Small intestine (tissue), 7 donors: ENCODE measurements at regions not wholly inside any gene's neighbourhood (a gene's known extent, or its start where the extent isn't known, plus 50 kb on each side); places are given as distances from the start of the nearest gene placed in this dataset.

Experiments
- DNase-seq, 2 donors: peaks; one replicate each; pipeline versions ENCODE4 v3.0.0 to v3.0.0-alpha.2; 2013
- FAIRE-seq: peaks from 2 replicates; lab custom pipeline; 2012; peaks lifted over from hg19 to GRCh38; lab: Jason Lieb, UNC
- H3K27ac ChIP-seq, 3 donors: one replicate each; pipeline ENCODE4 v1.5.1; 2013; ENCODE audit warnings: low read length in 2 of 3, mild to moderate bottlenecking in 2 of 3, control low read depth in 1 of 3, inconsistent platforms in 1 of 3, low read depth in 1 of 3, moderate library complexity in 1 of 3
- H3K27me3 ChIP-seq, 3 donors: one replicate each; pipeline ENCODE4 v1.6.1; 2013; ENCODE audit warnings: low read length in 3 of 3, inconsistent platforms in 1 of 3; ENCODE audit not compliant: control insufficient read depth in 3 of 3, insufficient read depth in 3 of 3
- H3K36me3 ChIP-seq, 3 donors: one replicate each; pipeline ENCODE4 v1.6.1; 2013; ENCODE audit warnings: low read length in 3 of 3, inconsistent platforms in 1 of 3, low read depth in 1 of 3, mild to moderate bottlenecking in 1 of 3, moderate library complexity in 1 of 3; ENCODE audit not compliant: control insufficient read depth in 3 of 3, insufficient read depth in 2 of 3
- H3K4me1 ChIP-seq, 3 donors: one replicate each; pipeline ENCODE4 v1.6.1; 2013; ENCODE audit warnings: low read length in 2 of 3, inconsistent platforms in 1 of 3, low read depth in 1 of 3, mild to moderate bottlenecking in 1 of 3, moderate library complexity in 1 of 3; ENCODE audit not compliant: control insufficient read depth in 3 of 3, insufficient read depth in 2 of 3
- H3K4me3 ChIP-seq, 3 donors: one replicate each; pipeline ENCODE4 v1.5.1; 2013; ENCODE audit warnings: low read length in 3 of 3, control low read depth in 1 of 3, inconsistent platforms in 1 of 3, low read depth in 1 of 3, mild to moderate bottlenecking in 1 of 3, moderate library complexity in 1 of 3
- H3K9me3 ChIP-seq, 2 donors: one replicate each; pipeline ENCODE4 v1.6.1; 2013; ENCODE audit warnings: low read depth in 1 of 2, low read length in 1 of 2; ENCODE audit not compliant: control insufficient read depth in 2 of 2, insufficient read depth in 1 of 2
- WGBS, 3 donors: extraction: QIAGEN DNeasy Blood & Tissue Kit; methylation state at CpG; one replicate each; pipeline ENCODE4 v1.1.7; 2013; 5-methylcytosine and 5-hydroxymethylcytosine counted together
- donor health status: healthy with polysubstance abuse.
- donor health status: control.
- donor health status: control.
- donor health status: Bipolar disorder and iron deficiency.
- donor health status: healthy.

DNA sequence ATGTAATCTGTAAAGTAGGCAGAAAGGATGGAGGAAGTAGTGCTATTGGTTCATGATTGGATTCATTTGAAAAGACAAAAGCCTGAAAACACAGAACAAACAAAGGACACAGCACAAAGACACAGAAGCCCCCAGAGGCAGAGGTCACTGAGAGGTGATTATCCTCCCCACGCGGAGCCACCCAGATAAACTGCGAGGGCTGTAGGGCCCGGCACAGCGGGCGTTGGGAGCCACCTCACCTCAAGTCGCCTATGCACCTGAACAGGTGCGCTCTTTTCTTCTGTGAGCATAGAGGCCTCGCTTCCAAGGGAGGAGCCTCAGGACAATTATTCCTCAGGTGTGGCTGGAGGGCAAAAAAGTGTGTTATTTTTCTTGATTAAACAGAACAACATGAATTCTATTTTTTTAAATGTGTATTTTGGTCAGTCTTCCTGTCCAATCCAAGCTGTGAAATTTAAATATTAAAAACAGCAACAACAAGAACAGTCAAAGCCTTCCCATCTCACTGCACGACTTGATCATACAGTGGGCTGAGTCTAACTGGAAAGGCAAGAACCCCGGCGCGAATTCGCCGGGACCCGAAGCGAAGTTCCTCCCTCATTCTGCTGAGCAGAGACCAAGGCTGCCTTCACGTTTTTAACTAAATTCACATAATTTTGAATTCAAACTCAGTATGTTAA is 205.3 kb downstream of the THBS2 start:
- Histone ChIP-seq H3K9me3 (no peaks in the 10 kb centered on the region), H3K27me3 (peaks cover 0 to 2% (median 0%) of the 10 kb centered on the region in 3 donors)
- WGBS, 3 donors: 81 to 89% (median 87%) methylated on average over 18 of the region's 18 CpGs

DNA sequence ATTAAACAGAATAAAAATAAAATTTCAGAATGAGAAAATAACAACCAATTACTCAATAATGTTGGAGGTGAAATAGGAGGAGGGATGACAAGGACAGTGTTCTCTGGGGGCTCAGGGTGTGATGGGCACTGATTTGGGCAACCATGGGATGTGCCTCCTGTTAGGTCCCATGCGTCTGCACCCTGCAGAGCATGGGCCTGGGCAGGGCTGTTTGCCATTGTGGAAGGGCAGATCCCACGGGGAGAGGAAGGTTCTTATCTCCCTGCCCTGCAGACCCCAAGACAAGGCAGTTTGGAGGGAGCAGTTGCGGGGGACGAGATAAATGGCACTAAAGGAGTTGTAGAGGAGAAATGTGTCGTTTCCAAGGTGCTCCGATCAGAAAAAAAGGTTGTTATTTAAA is 206.3 kb downstream of the THBS2 start:
- H3K36me3 ChIP-seq: no peaks in the 10 kb centered on the region
- no peak overlapping the region for H3K4me3 ChIP-seq
- no peaks in the 10 kb centered on the region for H3K4me1 ChIP-seq
- 74 to 83% (median 76%) methylated on average over 6 of the region's 6 CpGs for WGBS, 3 donors
- H3K27ac ChIP-seq: no peak overlapping the region
- H3K9me3 ChIP-seq: no peaks in the 10 kb centered on the region
- FAIRE-seq (no peak), DNase-seq (no peak)
- peaks cover 0 to 2% (median 0%) of the 10 kb centered on the region in 3 donors for H3K27me3 ChIP-seq

More for the DNA sequence above, 205.3 kb downstream of the THBS2 start:
- Histone ChIP-seq H3K27ac (no peak overlapping the region), H3K4me3 (no peak overlapping the region), H3K36me3 (no peaks in the 10 kb centered on the region), H3K4me1 (no peaks in the 10 kb centered on the region)
- DNase-seq (no peak), FAIRE-seq (no peak)

DNA sequence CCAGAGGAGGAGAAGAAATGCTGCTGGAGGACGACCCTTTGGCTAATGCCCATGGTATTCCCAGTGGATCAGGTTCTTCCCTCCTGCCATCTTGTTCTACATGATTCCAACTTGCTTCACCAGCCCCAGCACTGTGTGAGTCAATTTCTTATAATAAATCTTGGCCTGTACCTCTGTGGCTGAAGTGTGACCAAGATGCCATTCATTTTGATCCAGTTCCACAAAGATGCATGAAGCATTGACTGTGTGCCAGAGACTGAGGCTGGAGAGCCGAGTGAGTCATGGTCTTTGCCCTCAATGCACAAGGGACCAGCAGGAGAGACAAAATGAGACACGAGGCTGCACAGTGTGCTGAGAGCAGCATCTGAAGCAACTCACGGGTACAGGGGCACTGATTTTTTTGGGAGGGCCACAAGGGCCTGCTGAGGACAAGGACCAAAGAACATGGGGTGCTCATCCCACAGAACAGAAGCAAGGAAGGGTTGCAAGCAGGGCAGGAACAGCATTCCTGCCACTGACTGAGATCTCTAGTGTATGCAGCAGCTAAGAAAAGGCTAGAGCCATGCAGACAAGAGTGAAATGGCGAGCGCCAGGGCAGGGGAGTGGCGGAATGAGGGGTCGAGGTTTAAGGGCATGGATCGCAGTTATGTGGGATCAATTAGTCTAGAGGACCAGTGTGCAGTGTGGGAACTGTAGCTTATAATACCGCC is 207.0 kb downstream of the THBS2 start:
- DNase-seq (no peak), FAIRE-seq (no peak)
- no peaks in the 10 kb centered on the region for H3K4me1 ChIP-seq
- H3K27me3 ChIP-seq: peaks cover 0 to 2% (median 0%) of the 10 kb centered on the region in 3 donors
- H3K4me3 ChIP-seq: no peak overlapping the region
- 73 to 82% (median 80%) methylated on average over 10 of the region's 10 CpGs for WGBS, 3 donors
- no peak overlapping the region for H3K27ac ChIP-seq
- no peaks in the 10 kb centered on the region for H3K9me3 ChIP-seq
- no peaks in the 10 kb centered on the region for H3K36me3 ChIP-seq

DNA sequence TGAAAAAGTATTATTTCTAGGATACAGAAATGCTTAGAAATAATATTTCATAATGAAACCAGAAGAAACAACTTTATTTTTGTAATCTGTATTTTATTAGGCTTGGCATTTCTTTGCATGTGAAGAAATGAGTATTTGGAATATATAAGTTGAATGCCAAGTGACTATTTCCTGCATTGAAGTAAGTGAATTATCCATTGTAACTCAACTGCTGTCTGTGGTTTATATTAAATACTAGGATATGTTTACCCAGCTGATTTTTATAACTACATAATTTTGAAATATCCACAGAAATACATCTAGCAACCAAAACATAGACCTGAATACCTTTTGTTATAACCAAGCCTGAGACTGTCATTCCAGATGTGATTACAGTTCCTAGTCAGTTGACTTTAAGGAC is 207.6 kb downstream of the THBS2 start:
- FAIRE-seq: no peak
- Histone ChIP-seq H3K27ac (no peak overlapping the region), H3K36me3 (no peaks in the 10 kb centered on the region), H3K4me3 (no peak overlapping the region), H3K4me1 (no peaks in the 10 kb centered on the region), H3K9me3 (no peaks in the 10 kb centered on the region), H3K27me3 (peaks cover 0 to 2% (median 0%) of the 10 kb centered on the region in 3 donors)
- no peak for DNase-seq

GRCh38 chr6:169045486-169045885 is 208.2 kb downstream of the THBS2 start:
- Histone ChIP-seq H3K4me3 (no peak overlapping the region), H3K27me3 (peaks cover 0 to 2% (median 0%) of the 10 kb centered on the region in 3 donors), H3K9me3 (no peaks in the 10 kb centered on the region), H3K36me3 (no peaks in the 10 kb centered on the region), H3K27ac (no peak overlapping the region), H3K4me1 (no peaks in the 10 kb centered on the region)
- WGBS, 3 donors: 71 to 80% (median 72%) methylated on average over 5 of the region's 5 CpGs
- DNase-seq (no peak), FAIRE-seq (no peak)

GRCh38 chr6:169044381-169045230 is 209.0 kb downstream of the THBS2 start:
- H3K4me1 ChIP-seq: no peaks in the 10 kb centered on the region
- no peak for DNase-seq
- peaks cover 0 to 2% (median 0%) of the 10 kb centered on the region in 3 donors for H3K27me3 ChIP-seq
- no peaks in the 10 kb centered on the region for H3K9me3 ChIP-seq
- no peak for FAIRE-seq
- H3K27ac ChIP-seq: no peak overlapping the region
- H3K4me3 ChIP-seq: no peak overlapping the region
- 68 to 80% (median 75%) methylated on average over 14 of the region's 14 CpGs for WGBS, 3 donors
- no peaks in the 10 kb centered on the region for H3K36me3 ChIP-seq

GRCh38 chr6:169042061-169042460 is 211.6 kb downstream of the THBS2 start:
- 79 to 92% (median 87%) methylated on average over 5 of the region's 5 CpGs for WGBS, 3 donors
- H3K9me3 ChIP-seq: no peaks in the 10 kb centered on the region
- no peak for FAIRE-seq
- no peak overlapping the region for H3K4me3 ChIP-seq
- no peaks in the 10 kb centered on the region for H3K27me3 ChIP-seq
- no peak for DNase-seq
- no peaks in the 10 kb centered on the region for H3K36me3 ChIP-seq
- no peak overlapping the region for H3K27ac ChIP-seq
- no peaks in the 10 kb centered on the region for H3K4me1 ChIP-seq

DNA sequence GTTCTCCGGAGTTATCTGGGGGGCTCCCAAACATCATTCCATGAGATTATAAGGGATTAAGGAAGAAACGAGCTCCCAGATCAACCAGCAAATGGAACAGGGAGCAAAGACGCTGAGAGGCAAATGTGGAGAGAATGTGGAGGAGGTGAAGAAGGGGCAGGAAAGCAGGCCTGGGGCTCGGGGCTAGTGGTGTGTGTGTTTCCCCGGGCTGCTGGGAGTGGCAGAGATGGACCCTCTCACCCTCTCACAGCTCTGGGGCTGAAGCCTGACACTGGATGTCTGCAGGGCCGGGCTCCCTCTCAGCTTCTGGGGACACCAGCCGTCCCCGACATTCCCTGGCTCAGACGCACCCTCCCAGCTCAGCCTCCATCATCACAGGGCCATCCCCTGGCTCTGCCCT is 212.6 kb downstream of the THBS2 start:
- FAIRE-seq (no peak), DNase-seq (no peak)
- Histone ChIP-seq H3K9me3 (no peaks in the 10 kb centered on the region), H3K4me3 (no peak overlapping the region), H3K27ac (no peak overlapping the region), H3K4me1 (no peaks in the 10 kb centered on the region), H3K36me3 (no peaks in the 10 kb centered on the region), H3K27me3 (no peaks in the 10 kb centered on the region)
- 71 to 81% (median 78%) methylated on average over 7 to 9 of the region's 9 CpGs for WGBS, 3 donors
